ENCODE measurements at regions not wholly inside any gene's neighbourhood (a gene's known extent, or its start where the extent isn't known, plus 50 kb on each side); places are given as distances from the start of the nearest gene placed in this dataset.

DNA sequence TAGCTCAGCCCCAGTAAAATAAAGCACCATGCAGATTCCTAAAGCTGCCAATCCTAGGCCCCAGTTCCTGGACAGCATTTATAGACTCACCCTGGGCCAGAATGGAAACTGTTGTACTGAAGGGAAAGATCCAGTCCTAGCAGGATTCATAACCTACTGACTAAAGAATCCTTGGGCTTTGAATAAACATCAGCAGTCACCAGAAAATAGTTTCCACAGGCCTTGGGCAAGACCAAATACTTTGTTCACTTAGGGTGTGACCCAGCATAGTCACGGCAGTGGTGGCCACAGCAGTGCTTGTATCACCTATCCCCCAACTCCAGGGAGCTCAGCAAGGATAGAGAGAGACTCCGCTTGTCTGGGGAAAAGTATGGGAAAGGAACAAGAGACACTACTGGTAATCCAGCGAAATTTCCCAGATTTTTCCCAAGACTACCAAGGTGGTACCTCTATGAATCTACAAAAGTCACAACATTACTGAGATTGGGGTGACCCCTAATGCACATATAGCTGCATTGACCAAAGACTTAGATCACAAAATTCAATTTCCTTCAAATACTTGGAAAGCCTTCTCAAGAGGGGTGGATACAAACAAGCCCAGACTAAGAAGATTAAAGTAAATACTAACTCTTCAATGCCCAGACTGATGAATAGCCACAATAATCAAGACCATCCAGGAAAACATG lies 748.1 kb upstream of the LRATD1 start:
- Mint-ChIP-seq H3K27me3 (ENCODE audit: low read depth) (no peaks in the 10 kb centered on the region), H3K27ac (no peak overlapping the region), H3K9me3 (no peaks in the 10 kb centered on the region), H3K36me3 (no peaks in the 10 kb centered on the region), H3K4me1 (no peaks in the 10 kb centered on the region), H3K4me3 (no peak overlapping the region)
- peak; percentile 36; the same call in 1 of the 2 replicates for ATAC-seq
- no peak for DNase-seq (ENCODE audit: low spot score)
- CTCF ChIA-PET = interaction anchor here (1.4 kb wide), 1 partner anchor 303 kb away, joined by 4 read pairs; no protein-coding TSS in a partner anchor
- TF ChIP-seq, protein P1, sequence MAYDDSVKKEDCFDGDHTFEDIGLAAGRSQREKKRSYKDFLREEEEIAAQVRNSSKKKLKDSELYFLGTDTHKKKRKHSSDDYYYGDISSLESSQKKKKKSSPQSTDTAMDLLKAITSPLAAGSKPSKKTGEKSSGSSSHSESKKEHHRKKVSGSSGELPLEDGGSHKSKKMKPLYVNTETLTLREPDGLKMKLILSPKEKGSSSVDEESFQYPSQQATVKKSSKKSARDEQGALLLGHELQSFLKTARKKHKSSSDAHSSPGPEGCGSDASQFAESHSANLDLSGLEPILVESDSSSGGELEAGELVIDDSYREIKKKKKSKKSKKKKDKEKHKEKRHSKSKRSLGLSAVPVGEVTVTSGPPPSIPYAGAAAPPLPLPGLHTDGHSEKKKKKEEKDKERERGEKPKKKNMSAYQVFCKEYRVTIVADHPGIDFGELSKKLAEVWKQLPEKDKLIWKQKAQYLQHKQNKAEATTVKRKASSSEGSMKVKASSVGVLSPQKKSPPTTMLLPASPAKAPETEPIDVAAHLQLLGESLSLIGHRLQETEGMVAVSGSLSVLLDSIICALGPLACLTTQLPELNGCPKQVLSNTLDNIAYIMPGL (CRISPR knock-in tag; IDR thresholded peaks at IDR 0.05) = no peak
- no peak for TF ChIP-seq ATF3 (CRISPR knock-in tag; conservative IDR thresholded peaks at IDR 0.05)
- no peak for TF ChIP-seq TEAD1 (CRISPR knock-in tag; IDR thresholded peaks at IDR 0.05)
- TF ChIP-seq ETV6 (CRISPR knock-in tag; IDR thresholded peaks at IDR 0.05) = no peak
- no peak for TF ChIP-seq SOX15 (CRISPR knock-in tag; IDR thresholded peaks at IDR 0.05)
- TF ChIP-seq NFYB (CRISPR knock-in tag; conservative IDR thresholded peaks at IDR 0.05; ENCODE audit: low read depth) = no peak
- no peak for TF ChIP-seq ZNF532 (CRISPR knock-in tag; IDR thresholded peaks at IDR 0.05; ENCODE audit: borderline replicate concordance)
- TF ChIP-seq ARID4B (CRISPR knock-in tag; IDR thresholded peaks at IDR 0.05; ENCODE audit: borderline replicate concordance) = no peak
- TF ChIP-seq, protein P2, sequence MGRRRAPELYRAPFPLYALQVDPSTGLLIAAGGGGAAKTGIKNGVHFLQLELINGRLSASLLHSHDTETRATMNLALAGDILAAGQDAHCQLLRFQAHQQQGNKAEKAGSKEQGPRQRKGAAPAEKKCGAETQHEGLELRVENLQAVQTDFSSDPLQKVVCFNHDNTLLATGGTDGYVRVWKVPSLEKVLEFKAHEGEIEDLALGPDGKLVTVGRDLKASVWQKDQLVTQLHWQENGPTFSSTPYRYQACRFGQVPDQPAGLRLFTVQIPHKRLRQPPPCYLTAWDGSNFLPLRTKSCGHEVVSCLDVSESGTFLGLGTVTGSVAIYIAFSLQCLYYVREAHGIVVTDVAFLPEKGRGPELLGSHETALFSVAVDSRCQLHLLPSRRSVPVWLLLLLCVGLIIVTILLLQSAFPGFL (CRISPR knock-in tag; IDR thresholded peaks at IDR 0.05; ENCODE audit: borderline replicate concordance) = no peak
- no peak for TF ChIP-seq NR3C1 (CRISPR knock-in tag; conservative IDR thresholded peaks at IDR 0.05; ENCODE audit: low read depth)
- TF ChIP-seq FOXK1 (CRISPR knock-in tag; IDR thresholded peaks at IDR 0.05) = no peak
- TF ChIP-seq E2F1 (CRISPR knock-in tag; IDR thresholded peaks at IDR 0.05) = no peak
- TF ChIP-seq ZNF263 (CRISPR knock-in tag; IDR thresholded peaks at IDR 0.05; ENCODE audit: low read depth) = no peak
- TF ChIP-seq MLX (CRISPR knock-in tag; IDR thresholded peaks at IDR 0.05) = no peak
- TF ChIP-seq RELA (CRISPR knock-in tag; IDR thresholded peaks at IDR 0.05; ENCODE audit: borderline replicate concordance) = no peak
- TF ChIP-seq NR1H2 (CRISPR knock-in tag; IDR thresholded peaks at IDR 0.05) = no peak
- TF ChIP-seq, protein P3, sequence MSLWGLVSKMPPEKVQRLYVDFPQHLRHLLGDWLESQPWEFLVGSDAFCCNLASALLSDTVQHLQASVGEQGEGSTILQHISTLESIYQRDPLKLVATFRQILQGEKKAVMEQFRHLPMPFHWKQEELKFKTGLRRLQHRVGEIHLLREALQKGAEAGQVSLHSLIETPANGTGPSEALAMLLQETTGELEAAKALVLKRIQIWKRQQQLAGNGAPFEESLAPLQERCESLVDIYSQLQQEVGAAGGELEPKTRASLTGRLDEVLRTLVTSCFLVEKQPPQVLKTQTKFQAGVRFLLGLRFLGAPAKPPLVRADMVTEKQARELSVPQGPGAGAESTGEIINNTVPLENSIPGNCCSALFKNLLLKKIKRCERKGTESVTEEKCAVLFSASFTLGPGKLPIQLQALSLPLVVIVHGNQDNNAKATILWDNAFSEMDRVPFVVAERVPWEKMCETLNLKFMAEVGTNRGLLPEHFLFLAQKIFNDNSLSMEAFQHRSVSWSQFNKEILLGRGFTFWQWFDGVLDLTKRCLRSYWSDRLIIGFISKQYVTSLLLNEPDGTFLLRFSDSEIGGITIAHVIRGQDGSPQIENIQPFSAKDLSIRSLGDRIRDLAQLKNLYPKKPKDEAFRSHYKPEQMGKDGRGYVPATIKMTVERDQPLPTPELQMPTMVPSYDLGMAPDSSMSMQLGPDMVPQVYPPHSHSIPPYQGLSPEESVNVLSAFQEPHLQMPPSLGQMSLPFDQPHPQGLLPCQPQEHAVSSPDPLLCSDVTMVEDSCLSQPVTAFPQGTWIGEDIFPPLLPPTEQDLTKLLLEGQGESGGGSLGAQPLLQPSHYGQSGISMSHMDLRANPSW (CRISPR knock-in tag; conservative IDR thresholded peaks at IDR 0.05; ENCODE audit: low read depth) = no peak
- POLR2A ChIA-PET = no interaction called here

All from WTC11 (cell line).